PC-3 (cell line): ENCODE measurements at regions not wholly inside any gene's neighbourhood (a gene's known extent, or its start where the extent isn't known, plus 50 kb on each side); places are given as distances from the start of the nearest gene placed in this dataset.

Experiments
- ATAC-seq: fragments of 200-7000 bp; cut with Tn5 transposase; 2 replicates; pipeline ENCODE4 v1.9.1; 2020; ENCODE audit warnings: mild to moderate bottlenecking, moderate library complexity
- BruUV-seq: library from RNA; stranded (reverse); fragments of 400-500 nt; replicated peaks from 2 replicates; lab custom pipeline; 2021; lab: Mats Ljungman, UMichigan
- CTCF ChIA-PET: fragments of 300-600 bp; sonication (Branson Sonifier 250); formaldehyde crosslinking; loops from one replicate; lab custom pipeline; 2022; ENCODE audit warnings: antibody characterized with exemption; lab: Charles Lee
- POLR2A ChIA-PET: fragments of 300-600 bp; sonication (Branson Sonifier 250); formaldehyde crosslinking; loops from one replicate; lab custom pipeline; 2022; ENCODE audit warnings: antibody characterized with exemption; ENCODE audit not compliant: unreplicated experiment; lab: Charles Lee
- DNase-seq: peaks from one replicate; pipeline ENCODE4 v3.0.0-alpha.2; 2015
- H2AFZ ChIP-seq: fragments of 300-600 bp; sonication (generic); 2 replicates; pipeline ENCODE4 v1.6.0; 2016; ENCODE audit warnings: antibody characterized with exemption, low read length
- H3F3A ChIP-seq: fragments of 300-600 bp; sonication (generic); one replicate; pipeline ENCODE4 v1.6.0; 2017; ENCODE audit warnings: antibody characterized with exemption, low read length, control low read depth, mild to moderate bottlenecking; ENCODE audit not compliant: unreplicated experiment
- H3K27ac ChIP-seq: fragments of 300-600 bp; sonication (generic); 2 replicates; pipeline ENCODE4 v1.5.1; 2016; ENCODE audit warnings: mild to moderate bottlenecking, low read length
- H3K27me3 ChIP-seq: fragments of 300-600 bp; sonication (generic); 2 replicates; pipeline ENCODE4 v1.6.1; 2016; ENCODE audit warnings: low read length, mixed read lengths
- H3K36me3 ChIP-seq: fragments of 300-600 bp; sonication (generic); 2 replicates; pipeline ENCODE4 v1.6.1; 2016; ENCODE audit warnings: low read depth, mixed run types, low read length, mixed read lengths
- H3K4me1 ChIP-seq: fragments of 300-600 bp; sonication (generic); 2 replicates; pipeline ENCODE4 v1.5.1; 2016; ENCODE audit warnings: low read length; ENCODE audit not compliant: insufficient read depth
- H3K4me2 ChIP-seq: fragments of 300-600 bp; sonication (generic); 2 replicates; pipeline ENCODE4 v1.6.0; 2016; ENCODE audit warnings: low read length
- H3K4me3 ChIP-seq: fragments of 300-600 bp; sonication (generic); 2 replicates; pipeline ENCODE4 v1.5.1; 2016; ENCODE audit warnings: mild to moderate bottlenecking, low read length, mixed read lengths
- H3K79me2 ChIP-seq: fragments of 300-600 bp; sonication (generic); 2 replicates; pipeline ENCODE4 v1.6.1; 2017; ENCODE audit warnings: low read length, mixed read lengths
- H3K9ac ChIP-seq: fragments of 300-600 bp; sonication (generic); 2 replicates; pipeline ENCODE4 v1.6.0; 2016; ENCODE audit warnings: mild to moderate bottlenecking, low read length
- H3K9me2 ChIP-seq: fragments of 300-600 bp; sonication (generic); replicated peaks from 2 replicates; pipeline ENCODE4 v1.6.1; 2016; ENCODE audit warnings: mixed run types, low read length, mixed read lengths
- H3K9me3 ChIP-seq: fragments of 300-600 bp; sonication (generic); 2 replicates; pipeline ENCODE4 v1.6.1; 2016; ENCODE audit warnings: low read length, mixed read lengths
- H4K20me1 ChIP-seq: fragments of 300-600 bp; sonication (generic); 2 replicates; pipeline ENCODE4 v1.6.1; 2016; ENCODE audit warnings: low read length, mixed read lengths
- EZH2 ChIP-seq: fragments of 300-600 bp; sonication (generic); IDR thresholded peaks from one replicate; pipeline ENCODE4 v1.6.1; 2017; ENCODE audit warnings: antibody characterized with exemption, mild to moderate bottlenecking, low read length; ENCODE audit not compliant: unreplicated experiment
- EZH2phosphoT487 ChIP-seq: fragments of 300-600 bp; sonication (generic); IDR thresholded peaks from 2 replicates; pipeline ENCODE4 v1.6.1; 2018; ENCODE audit warnings: mild to moderate bottlenecking, antibody characterized with exemption, low read length, borderline replicate concordance
- intact Hi-C: fragments of 100-400 bp; cut with micrococcal nuclease; formaldehyde crosslinking; loops from 2 replicates; pipeline ENCODE4 v1.9.0; 2023
- TF ChIP-seq, protein P1 (sequence below): fragments of 300-600 bp; sonication (generic); conservative IDR thresholded peaks from 2 replicates; pipeline ENCODE4 v1.5.1; 2017; ENCODE audit warnings: antibody characterized with exemption, low read depth, mild to moderate bottlenecking, low read length

DNA sequence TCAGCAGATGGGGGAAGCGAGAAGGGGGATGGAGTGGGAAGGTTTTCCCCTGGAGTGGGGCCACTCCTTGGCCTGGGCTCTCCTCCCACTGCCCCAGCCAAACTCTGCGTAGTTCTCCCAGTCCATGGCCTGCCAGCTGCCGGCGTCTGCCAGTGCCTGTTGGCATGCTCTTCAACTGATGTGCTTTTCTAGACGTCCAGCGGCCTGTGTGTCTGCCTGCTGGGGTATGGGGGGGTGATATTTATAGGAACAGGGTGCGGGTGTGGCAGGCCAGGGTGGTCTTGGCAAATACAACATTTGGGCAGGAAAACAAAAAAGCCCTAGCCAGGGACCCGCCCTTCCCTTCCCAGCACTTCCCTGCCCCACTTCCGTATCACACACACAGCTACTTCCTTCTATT is 786.3 kb upstream of the NOVA1 start:
- H3K4me2 ChIP-seq: no peak overlapping the region
- DNase-seq (no peak), ATAC-seq (no peak)
- no peak overlapping the region for H3K27ac ChIP-seq
- no peaks in the 10 kb centered on the region for H4K20me1 ChIP-seq
- TF ChIP-seq EZH2phosphoT487: no peak
- TF ChIP-seq, protein P1, sequence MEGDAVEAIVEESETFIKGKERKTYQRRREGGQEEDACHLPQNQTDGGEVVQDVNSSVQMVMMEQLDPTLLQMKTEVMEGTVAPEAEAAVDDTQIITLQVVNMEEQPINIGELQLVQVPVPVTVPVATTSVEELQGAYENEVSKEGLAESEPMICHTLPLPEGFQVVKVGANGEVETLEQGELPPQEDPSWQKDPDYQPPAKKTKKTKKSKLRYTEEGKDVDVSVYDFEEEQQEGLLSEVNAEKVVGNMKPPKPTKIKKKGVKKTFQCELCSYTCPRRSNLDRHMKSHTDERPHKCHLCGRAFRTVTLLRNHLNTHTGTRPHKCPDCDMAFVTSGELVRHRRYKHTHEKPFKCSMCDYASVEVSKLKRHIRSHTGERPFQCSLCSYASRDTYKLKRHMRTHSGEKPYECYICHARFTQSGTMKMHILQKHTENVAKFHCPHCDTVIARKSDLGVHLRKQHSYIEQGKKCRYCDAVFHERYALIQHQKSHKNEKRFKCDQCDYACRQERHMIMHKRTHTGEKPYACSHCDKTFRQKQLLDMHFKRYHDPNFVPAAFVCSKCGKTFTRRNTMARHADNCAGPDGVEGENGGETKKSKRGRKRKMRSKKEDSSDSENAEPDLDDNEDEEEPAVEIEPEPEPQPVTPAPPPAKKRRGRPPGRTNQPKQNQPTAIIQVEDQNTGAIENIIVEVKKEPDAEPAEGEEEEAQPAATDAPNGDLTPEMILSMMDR: no peak
- no peak for TF ChIP-seq EZH2
- no peak overlapping the region for H3K4me3 ChIP-seq
- intact Hi-C loops: no loop called here
- no peak overlapping the region for H2AFZ ChIP-seq
- CTCF ChIA-PET: no interaction called here
- no peak overlapping the region for H3K9ac ChIP-seq
- H3K9me3 ChIP-seq: no peaks in the 10 kb centered on the region
- no peaks in the 10 kb centered on the region for H3K27me3 ChIP-seq
- no peaks in the 10 kb centered on the region for H3K79me2 ChIP-seq
- H3K36me3 ChIP-seq: no peaks in the 10 kb centered on the region
- BruUV-seq: no TSS peak
- POLR2A ChIA-PET: no interaction called here
- no peaks in the 10 kb centered on the region for H3K9me2 ChIP-seq
- H3F3A ChIP-seq: no peaks in the 10 kb centered on the region
- H3K4me1 ChIP-seq: no peaks in the 10 kb centered on the region

DNA sequence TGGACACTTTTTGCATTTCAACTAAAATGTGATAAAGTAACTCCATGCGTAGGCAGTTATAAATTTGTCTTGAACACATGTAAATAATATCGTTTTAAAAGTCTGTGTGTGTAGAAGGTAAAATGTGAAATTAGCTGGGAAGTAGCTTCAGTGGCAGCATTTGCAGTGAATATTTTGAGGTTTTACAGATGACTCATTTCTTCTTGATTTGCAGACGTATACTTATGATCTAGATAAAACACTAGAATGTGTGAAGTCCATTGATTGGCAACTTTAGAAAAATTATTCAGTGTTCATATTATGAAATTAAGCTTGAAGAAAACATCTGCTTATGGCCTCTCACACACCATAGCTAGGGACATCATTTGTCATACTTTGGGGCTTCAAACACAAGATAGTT is 788.6 kb upstream of the NOVA1 start:
- DNase-seq (no peak), ATAC-seq (no peak)
- H3K36me3 ChIP-seq: no peaks in the 10 kb centered on the region
- no peaks in the 10 kb centered on the region for H3K9me2 ChIP-seq
- TF ChIP-seq EZH2: no peak
- TF ChIP-seq, protein P1: no peak
- no peak for TF ChIP-seq EZH2phosphoT487
- H3K27me3 ChIP-seq: no peaks in the 10 kb centered on the region
- H3K4me3 ChIP-seq: no peak overlapping the region
- no peaks in the 10 kb centered on the region for H3F3A ChIP-seq
- H2AFZ ChIP-seq: no peak overlapping the region
- CTCF ChIA-PET: no interaction called here
- no peaks in the 10 kb centered on the region for H3K79me2 ChIP-seq
- no peaks in the 10 kb centered on the region for H3K4me1 ChIP-seq
- no TSS peak for BruUV-seq
- intact Hi-C loops: no loop called here
- no peaks in the 10 kb centered on the region for H3K9me3 ChIP-seq
- no peak overlapping the region for H3K4me2 ChIP-seq
- POLR2A ChIA-PET: no interaction called here
- no peak overlapping the region for H3K9ac ChIP-seq
- no peak overlapping the region for H3K27ac ChIP-seq
- H4K20me1 ChIP-seq: no peaks in the 10 kb centered on the region

DNA sequence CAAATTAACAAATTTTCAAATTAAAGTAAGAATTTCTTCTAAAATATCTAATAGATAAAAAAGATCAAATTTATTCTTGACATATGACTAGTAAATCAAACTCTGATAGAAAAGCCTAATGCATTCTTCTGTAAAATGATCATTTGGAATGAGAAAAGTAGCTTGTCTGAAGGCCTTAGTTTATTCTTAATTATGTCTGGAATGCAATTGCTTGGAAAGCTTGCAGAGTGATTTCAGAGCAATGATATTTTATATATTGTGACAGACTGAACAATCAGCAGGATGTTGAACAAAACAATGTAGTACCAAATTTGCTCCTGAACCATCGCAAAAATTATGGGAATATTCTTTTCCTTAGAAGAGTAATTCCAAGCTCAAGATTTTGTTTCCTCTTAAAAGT is 789.6 kb upstream of the NOVA1 start:
- BruUV-seq: no TSS peak
- no peak for ATAC-seq
- no peak overlapping the region for H3K9ac ChIP-seq
- H3K79me2 ChIP-seq: no peaks in the 10 kb centered on the region
- peaks cover under 1% of the 10 kb centered on the region; the same call in 1 of the 2 replicates for H3K4me1 ChIP-seq
- no peak overlapping the region for H3K27ac ChIP-seq
- TF ChIP-seq EZH2phosphoT487 (no peak), EZH2 (no peak)
- TF ChIP-seq, protein P1: no peak
- no peaks in the 10 kb centered on the region for H3K9me2 ChIP-seq
- H3K27me3 ChIP-seq: no peaks in the 10 kb centered on the region
- no peaks in the 10 kb centered on the region for H3F3A ChIP-seq
- intact Hi-C loops: no loop called here
- no peaks in the 10 kb centered on the region for H3K9me3 ChIP-seq
- H4K20me1 ChIP-seq: no peaks in the 10 kb centered on the region
- H2AFZ ChIP-seq: no peak overlapping the region
- ChIA-PET CTCF (no interaction called here), POLR2A (no interaction called here)
- no peak overlapping the region for H3K4me3 ChIP-seq
- no peak overlapping the region for H3K4me2 ChIP-seq
- no peak for DNase-seq
- H3K36me3 ChIP-seq: no peaks in the 10 kb centered on the region
